Testis (tissue), 2 donors: ENCODE measurements at regions not wholly inside any gene's neighbourhood (a gene's known extent, or its start where the extent isn't known, plus 50 kb on each side); places are given as distances from the start of the nearest gene placed in this dataset.

ENCODE experiments used
- CTCF ChIP-seq, 3 experiments: fragments of 450-650 bp in 2 of 3; fragments of 200-600 bp in 1 of 3; sonication (generic) in 1 of 3; IDR thresholded peaks; one replicate each; pipeline ENCODE4 v1.5.1; 2016 to 2019; ENCODE audit warnings: antibody characterized with exemption in 3 of 3, mild to moderate bottlenecking in 2 of 3, moderate library complexity in 1 of 3
- POLR2A ChIP-seq: fragments of 450-650 bp; IDR thresholded peaks from one replicate; pipeline ENCODE4 v1.6.1; 2017; ENCODE audit warnings: antibody characterized with exemption, mild to moderate bottlenecking, moderate library complexity

GRCh38 chrX:112967903-112968302 lies 127.3 kb upstream of the AMOT start:
- TF ChIP-seq CTCF (IDR thresholded peaks at IDR 0.05) (no peak), POLR2A (no peak)
